ENCODE measurements at regions not wholly inside any gene's neighbourhood (a gene's known extent, or its start where the extent isn't known, plus 50 kb on each side); places are given as distances from the start of the nearest gene placed in this dataset.

DNA sequence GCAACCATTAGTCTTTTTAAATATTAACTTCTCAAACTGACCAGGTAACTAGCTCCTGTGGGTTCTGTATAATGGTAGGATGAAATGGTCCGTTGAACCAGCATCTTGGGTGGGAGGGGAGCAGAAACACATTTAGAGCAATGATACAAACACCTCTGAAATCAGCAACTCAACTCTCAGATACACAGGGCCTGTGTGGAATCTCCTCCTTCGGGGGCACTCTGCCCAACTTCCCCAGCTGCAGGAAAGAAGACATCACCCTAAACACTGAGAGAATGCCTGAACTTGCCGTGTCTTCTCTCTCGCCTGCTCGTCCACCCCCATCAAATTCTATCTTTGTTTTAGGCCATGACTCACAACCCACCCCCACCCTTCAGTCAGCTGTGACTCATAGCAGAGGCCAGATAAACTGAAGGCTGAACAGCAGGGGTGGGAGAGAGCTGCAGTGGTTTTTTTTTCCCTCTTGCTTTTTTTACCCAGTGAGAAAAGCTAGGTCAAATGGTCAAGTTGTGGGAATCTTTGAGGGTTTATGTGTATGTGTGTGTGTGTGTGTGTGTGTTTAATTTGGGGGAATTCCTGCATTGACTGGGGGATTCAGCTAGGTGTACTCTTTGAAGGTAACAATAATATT lies 593.4 kb upstream of the JAG1 start (continued):
- TF ChIP-seq, protein P1, sequence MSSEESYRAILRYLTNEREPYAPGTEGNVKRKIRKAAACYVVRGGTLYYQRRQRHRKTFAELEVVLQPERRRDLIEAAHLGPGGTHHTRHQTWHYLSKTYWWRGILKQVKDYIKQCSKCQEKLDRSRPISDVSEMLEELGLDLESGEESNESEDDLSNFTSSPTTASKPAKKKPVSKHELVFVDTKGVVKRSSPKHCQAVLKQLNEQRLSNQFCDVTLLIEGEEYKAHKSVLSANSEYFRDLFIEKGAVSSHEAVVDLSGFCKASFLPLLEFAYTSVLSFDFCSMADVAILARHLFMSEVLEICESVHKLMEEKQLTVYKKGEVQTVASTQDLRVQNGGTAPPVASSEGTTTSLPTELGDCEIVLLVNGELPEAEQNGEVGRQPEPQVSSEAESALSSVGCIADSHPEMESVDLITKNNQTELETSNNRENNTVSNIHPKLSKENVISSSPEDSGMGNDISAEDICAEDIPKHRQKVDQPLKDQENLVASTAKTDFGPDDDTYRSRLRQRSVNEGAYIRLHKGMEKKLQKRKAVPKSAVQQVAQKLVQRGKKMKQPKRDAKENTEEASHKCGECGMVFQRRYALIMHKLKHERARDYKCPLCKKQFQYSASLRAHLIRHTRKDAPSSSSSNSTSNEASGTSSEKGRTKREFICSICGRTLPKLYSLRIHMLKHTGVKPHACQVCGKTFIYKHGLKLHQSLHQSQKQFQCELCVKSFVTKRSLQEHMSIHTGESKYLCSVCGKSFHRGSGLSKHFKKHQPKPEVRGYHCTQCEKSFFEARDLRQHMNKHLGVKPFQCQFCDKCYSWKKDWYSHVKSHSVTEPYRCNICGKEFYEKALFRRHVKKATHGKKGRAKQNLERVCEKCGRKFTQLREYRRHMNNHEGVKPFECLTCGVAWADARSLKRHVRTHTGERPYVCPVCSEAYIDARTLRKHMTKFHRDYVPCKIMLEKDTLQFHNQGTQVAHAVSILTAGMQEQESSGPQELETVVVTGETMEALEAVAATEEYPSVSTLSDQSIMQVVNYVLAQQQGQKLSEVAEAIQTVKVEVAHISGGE (CRISPR knock-in tag; IDR thresholded peaks at IDR 0.05) = no peak
- TF ChIP-seq SMARCA5 (IDR thresholded peaks at IDR 0.05) (no peak; the same call in 1 of the 2 replicates), SMAD1 (IDR thresholded peaks at IDR 0.05; ENCODE audit: low read depth, partially characterized antibody) (peak; percentile 79), SIX5 (IDR thresholded peaks at IDR 0.05; ENCODE audit: low read depth, low read length, severe bottlenecking) (no peak), BACH1 (IDR thresholded peaks at IDR 0.05; ENCODE audit: borderline replicate concordance) (no peak), NFYA (IDR thresholded peaks at IDR 0.05; ENCODE audit: borderline replicate concordance, low read depth, low read length) (no peak), GABPA (IDR thresholded peaks at IDR 0.05; ENCODE audit: low read depth) (peak; percentile 19; the same call in 1 of the 2 replicates), TCF7 (IDR thresholded peaks at IDR 0.05; ENCODE audit: borderline replicate concordance) (peak; percentile 69), RBBP5 (conservative IDR thresholded peaks at IDR 0.05) (no peak), SIN3A (IDR thresholded peaks at IDR 0.05; ENCODE audit: low read depth, low read length) (no peak)
- TF ChIP-seq, protein P2, sequence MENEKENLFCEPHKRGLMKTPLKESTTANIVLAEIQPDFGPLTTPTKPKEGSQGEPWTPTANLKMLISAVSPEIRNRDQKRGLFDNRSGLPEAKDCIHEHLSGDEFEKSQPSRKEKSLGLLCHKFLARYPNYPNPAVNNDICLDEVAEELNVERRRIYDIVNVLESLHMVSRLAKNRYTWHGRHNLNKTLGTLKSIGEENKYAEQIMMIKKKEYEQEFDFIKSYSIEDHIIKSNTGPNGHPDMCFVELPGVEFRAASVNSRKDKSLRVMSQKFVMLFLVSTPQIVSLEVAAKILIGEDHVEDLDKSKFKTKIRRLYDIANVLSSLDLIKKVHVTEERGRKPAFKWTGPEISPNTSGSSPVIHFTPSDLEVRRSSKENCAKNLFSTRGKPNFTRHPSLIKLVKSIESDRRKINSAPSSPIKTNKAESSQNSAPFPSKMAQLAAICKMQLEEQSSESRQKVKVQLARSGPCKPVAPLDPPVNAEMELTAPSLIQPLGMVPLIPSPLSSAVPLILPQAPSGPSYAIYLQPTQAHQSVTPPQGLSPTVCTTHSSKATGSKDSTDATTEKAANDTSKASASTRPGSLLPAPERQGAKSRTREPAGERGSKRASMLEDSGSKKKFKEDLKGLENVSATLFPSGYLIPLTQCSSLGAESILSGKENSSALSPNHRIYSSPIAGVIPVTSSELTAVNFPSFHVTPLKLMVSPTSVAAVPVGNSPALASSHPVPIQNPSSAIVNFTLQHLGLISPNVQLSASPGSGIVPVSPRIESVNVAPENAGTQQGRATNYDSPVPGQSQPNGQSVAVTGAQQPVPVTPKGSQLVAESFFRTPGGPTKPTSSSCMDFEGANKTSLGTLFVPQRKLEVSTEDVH (IDR thresholded peaks at IDR 0.05; ENCODE audit: low read depth, partially characterized antibody) = no peak
- TF ChIP-seq, protein P3, sequence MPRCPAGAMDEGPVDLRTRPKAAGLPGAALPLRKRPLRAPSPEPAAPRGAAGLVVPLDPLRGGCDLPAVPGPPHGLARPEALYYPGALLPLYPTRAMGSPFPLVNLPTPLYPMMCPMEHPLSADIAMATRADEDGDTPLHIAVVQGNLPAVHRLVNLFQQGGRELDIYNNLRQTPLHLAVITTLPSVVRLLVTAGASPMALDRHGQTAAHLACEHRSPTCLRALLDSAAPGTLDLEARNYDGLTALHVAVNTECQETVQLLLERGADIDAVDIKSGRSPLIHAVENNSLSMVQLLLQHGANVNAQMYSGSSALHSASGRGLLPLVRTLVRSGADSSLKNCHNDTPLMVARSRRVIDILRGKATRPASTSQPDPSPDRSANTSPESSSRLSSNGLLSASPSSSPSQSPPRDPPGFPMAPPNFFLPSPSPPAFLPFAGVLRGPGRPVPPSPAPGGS (IDR thresholded peaks at IDR 0.05; ENCODE audit: borderline replicate concordance, insufficient read depth, low read depth, low read length, poor library complexity, severe bottlenecking) = peak; percentile 83
- TF ChIP-seq, protein P4, sequence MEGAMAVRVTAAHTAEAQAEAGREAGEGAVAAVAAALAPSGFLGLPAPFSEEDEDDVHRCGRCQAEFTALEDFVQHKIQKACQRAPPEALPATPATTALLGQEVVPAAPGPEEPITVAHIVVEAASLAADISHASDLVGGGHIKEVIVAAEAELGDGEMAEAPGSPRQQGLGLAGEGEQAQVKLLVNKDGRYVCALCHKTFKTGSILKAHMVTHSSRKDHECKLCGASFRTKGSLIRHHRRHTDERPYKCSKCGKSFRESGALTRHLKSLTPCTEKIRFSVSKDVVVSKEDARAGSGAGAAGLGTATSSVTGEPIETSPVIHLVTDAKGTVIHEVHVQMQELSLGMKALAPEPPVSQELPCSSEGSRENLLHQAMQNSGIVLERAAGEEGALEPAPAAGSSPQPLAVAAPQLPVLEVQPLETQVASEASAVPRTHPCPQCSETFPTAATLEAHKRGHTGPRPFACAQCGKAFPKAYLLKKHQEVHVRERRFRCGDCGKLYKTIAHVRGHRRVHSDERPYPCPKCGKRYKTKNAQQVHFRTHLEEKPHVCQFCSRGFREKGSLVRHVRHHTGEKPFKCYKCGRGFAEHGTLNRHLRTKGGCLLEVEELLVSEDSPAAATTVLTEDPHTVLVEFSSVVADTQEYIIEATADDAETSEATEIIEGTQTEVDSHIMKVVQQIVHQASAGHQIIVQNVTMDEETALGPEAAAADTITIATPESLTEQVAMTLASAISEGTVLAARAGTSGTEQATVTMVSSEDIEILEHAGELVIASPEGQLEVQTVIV (IDR thresholded peaks at IDR 0.05; ENCODE audit: borderline replicate concordance, partially characterized antibody) = no peak
- TF ChIP-seq, protein P5, sequence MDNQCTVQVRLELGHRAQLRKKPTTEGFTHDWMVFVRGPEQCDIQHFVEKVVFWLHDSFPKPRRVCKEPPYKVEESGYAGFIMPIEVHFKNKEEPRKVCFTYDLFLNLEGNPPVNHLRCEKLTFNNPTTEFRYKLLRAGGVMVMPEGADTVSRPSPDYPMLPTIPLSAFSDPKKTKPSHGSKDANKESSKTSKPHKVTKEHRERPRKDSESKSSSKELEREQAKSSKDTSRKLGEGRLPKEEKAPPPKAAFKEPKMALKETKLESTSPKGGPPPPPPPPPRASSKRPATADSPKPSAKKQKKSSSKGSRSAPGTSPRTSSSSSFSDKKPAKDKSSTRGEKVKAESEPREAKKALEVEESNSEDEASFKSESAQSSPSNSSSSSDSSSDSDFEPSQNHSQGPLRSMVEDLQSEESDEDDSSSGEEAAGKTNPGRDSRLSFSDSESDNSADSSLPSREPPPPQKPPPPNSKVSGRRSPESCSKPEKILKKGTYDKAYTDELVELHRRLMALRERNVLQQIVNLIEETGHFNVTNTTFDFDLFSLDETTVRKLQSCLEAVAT (IDR thresholded peaks at IDR 0.05) = peak; percentile 94
- TF ChIP-seq, protein P6, sequence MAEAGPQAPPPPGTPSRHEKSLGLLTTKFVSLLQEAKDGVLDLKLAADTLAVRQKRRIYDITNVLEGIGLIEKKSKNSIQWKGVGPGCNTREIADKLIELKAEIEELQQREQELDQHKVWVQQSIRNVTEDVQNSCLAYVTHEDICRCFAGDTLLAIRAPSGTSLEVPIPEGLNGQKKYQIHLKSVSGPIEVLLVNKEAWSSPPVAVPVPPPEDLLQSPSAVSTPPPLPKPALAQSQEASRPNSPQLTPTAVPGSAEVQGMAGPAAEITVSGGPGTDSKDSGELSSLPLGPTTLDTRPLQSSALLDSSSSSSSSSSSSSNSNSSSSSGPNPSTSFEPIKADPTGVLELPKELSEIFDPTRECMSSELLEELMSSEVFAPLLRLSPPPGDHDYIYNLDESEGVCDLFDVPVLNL (IDR thresholded peaks at IDR 0.05; ENCODE audit: low read depth, low read length) = no peak

Data from GM12878 (cell line).